Lung (tissue), 11 donors: ENCODE measurements at regions not wholly inside any gene's neighbourhood (a gene's known extent, or its start where the extent isn't known, plus 50 kb on each side); places are given as distances from the start of the nearest gene placed in this dataset.
A peak's percentile ranks its signal among the peaks of the same experiment; 100 is the strongest.
"Not testable (repeated sequence)": the region's sequence is repeated elsewhere in the genome, so short reads cannot be mapped to it uniquely, and the experiment has no call there.

Source experiments
- ATAC-seq: fragments of 200-7000 bp; cut with Tn5 transposase; one replicate; pipeline ENCODE4 v1.9.1; 2020; ENCODE audit warnings: moderate number of reproducible peaks; ENCODE audit not compliant: insufficient read depth, low FRiP score
- DNase-seq, 3 donors: peaks; one replicate each; pipeline ENCODE4 v3.0.0-alpha.2; 2013 to 2017
- H3K27ac ChIP-seq, 2 donors: one replicate each; pipeline ENCODE4 v1.5.1; 2013; ENCODE audit warnings: mild to moderate bottlenecking in 2 of 2, moderate library complexity in 2 of 2, control low read depth in 1 of 2, inconsistent platforms in 1 of 2, low read depth in 1 of 2, low read length in 1 of 2
- H3K27me3 ChIP-seq, 3 donors: one replicate each; pipeline ENCODE4 v1.5.1; 2013; ENCODE audit warnings: low read length in 2 of 3; ENCODE audit not compliant: control insufficient read depth in 3 of 3, insufficient read depth in 3 of 3
- H3K36me3 ChIP-seq, 4 donors: one replicate each; pipeline ENCODE4 v1.5.1; 2013; ENCODE audit warnings: low read length in 4 of 4, mild to moderate bottlenecking in 1 of 4, moderate library complexity in 1 of 4; ENCODE audit not compliant: control insufficient read depth in 4 of 4, insufficient read depth in 4 of 4
- H3K4me1 ChIP-seq, 5 donors: one replicate each; pipeline ENCODE4 v1.5.1; 2013; ENCODE audit warnings: low read length in 5 of 5, mild to moderate bottlenecking in 2 of 5, moderate library complexity in 1 of 5; ENCODE audit not compliant: control insufficient read depth in 5 of 5, insufficient read depth in 5 of 5
- H3K4me3 ChIP-seq: one replicate; pipeline ENCODE4 v1.5.1; 2013; ENCODE audit warnings: mild to moderate bottlenecking, control low read depth, moderate library complexity
- H3K9ac ChIP-seq, 2 donors: one replicate each; pipeline ENCODE4 v1.5.1; 2013; ENCODE audit warnings: low read length in 2 of 2, control low read depth in 1 of 2; ENCODE audit not compliant: insufficient read depth in 1 of 2
- H3K9me3 ChIP-seq, 4 donors: one replicate each; pipeline ENCODE4 v1.5.1; 2013; ENCODE audit warnings: low read length in 3 of 4, mild to moderate bottlenecking in 1 of 4, moderate library complexity in 1 of 4; ENCODE audit not compliant: control insufficient read depth in 4 of 4, insufficient read depth in 3 of 4
- WGBS, 2 donors: extraction: QIAGEN DNeasy Blood & Tissue Kit; methylation state at CpG; one replicate each; pipeline ENCODE4 v1.1.7; 2013; 5-methylcytosine and 5-hydroxymethylcytosine counted together
- TF ChIP-seq, protein P1 (sequence below): IDR thresholded peaks from 2 replicates; pipeline ENCODE4 v1.5.1; 2012; ENCODE audit warnings: mild to moderate bottlenecking; ENCODE audit errors: control extremely low read depth, extremely low read depth
- donor health status: control.
- donor health status: control.
- donor health status: Bipolar disorder and iron deficiency.
- donor health status: healthy.
- donor health status: DM: yes; HTN: yes; CAD: no.

DNA sequence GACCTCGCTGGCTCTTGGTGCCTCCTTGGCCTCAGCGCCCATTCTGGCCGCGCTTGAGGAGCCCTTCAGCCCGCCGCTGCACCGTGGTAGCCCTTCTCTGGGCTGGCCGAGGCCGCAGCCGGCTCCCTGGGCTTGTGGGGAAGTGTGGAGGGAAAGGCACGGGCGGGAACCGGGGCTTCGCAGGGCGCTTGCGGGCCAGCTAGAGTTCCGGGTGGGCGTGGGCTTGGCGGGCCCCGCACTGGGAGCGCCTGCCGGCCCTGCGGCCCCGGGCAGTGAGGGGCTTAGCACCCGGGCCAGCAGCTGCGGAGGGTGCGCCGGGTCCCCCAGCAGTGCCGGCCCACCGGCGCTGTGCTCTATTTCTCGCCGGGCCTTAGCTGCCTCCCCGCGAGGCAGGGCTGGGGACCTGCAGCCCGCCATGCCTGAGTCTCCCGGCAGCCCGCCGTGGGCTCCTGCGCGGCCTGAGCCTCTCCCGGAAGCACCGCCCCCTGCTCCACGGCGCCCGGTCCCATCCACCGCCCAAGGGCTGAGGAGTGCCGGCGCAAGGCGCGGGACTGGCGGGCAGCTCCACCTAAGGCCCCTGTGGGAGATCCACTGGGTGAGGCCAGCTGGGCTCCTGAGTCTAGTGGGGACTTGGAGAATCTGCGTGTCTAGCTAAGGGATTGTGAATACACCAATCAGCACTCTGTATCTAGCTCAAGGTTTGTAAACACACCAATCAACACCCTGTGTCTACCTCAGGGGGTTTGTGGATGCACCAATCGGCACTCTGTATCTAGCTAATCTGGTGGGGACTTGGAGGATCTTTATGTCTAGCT is 141.1 kb downstream of the SLCO4C1 start:
- H3K4me1 ChIP-seq, H3K9ac ChIP-seq, H3K27ac ChIP-seq, H3K27me3 ChIP-seq, H3K36me3 ChIP-seq, H3K9me3 ChIP-seq, ATAC-seq, H3K4me3 ChIP-seq: not testable (repeated sequence)
- WGBS, 2 donors, result 89 to 91% methylated on average over 51 to 54 of the region's 54 CpGs
- peak in 1 of 3 donors; percentile 4 for DNase-seq

DNA sequence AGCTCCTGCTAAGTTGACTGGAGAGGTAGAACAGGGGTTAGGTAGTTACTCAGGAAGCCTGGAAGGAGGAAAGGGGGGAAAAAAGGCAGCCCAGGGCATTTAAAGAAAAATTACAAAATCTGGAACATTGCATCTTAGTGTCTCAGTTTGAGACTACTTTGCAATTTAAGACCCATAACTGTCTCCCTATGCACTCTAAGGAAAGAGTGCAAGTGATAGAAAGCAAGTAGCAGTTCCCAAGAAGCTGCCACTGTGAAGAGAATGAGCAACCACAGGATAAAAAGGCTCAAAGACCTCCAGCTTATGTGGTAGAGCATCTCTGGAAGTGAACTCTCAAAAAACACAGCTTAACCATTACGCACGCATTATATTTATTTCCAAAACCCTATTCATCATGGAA is 141.8 kb downstream of the SLCO4C1 start:
- 87 to 95% methylated on average over 2 of the region's 2 CpGs for WGBS, 2 donors
- no peak for ATAC-seq
- H3K9ac ChIP-seq, result no peak overlapping the region
- H3K27me3 ChIP-seq, result no peaks in the 10 kb centered on the region
- H3K27ac ChIP-seq, result no peak overlapping the region
- no peaks in the 10 kb centered on the region for H3K9me3 ChIP-seq
- H3K36me3 ChIP-seq, result no peaks in the 10 kb centered on the region
- H3K4me1 ChIP-seq, result peaks cover 0 to 3% (median 0%) of the 10 kb centered on the region in 5 donors
- TF ChIP-seq, protein P1, sequence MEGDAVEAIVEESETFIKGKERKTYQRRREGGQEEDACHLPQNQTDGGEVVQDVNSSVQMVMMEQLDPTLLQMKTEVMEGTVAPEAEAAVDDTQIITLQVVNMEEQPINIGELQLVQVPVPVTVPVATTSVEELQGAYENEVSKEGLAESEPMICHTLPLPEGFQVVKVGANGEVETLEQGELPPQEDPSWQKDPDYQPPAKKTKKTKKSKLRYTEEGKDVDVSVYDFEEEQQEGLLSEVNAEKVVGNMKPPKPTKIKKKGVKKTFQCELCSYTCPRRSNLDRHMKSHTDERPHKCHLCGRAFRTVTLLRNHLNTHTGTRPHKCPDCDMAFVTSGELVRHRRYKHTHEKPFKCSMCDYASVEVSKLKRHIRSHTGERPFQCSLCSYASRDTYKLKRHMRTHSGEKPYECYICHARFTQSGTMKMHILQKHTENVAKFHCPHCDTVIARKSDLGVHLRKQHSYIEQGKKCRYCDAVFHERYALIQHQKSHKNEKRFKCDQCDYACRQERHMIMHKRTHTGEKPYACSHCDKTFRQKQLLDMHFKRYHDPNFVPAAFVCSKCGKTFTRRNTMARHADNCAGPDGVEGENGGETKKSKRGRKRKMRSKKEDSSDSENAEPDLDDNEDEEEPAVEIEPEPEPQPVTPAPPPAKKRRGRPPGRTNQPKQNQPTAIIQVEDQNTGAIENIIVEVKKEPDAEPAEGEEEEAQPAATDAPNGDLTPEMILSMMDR, result no peak
- no peak overlapping the region for H3K4me3 ChIP-seq
- DNase-seq, result no peak

DNA sequence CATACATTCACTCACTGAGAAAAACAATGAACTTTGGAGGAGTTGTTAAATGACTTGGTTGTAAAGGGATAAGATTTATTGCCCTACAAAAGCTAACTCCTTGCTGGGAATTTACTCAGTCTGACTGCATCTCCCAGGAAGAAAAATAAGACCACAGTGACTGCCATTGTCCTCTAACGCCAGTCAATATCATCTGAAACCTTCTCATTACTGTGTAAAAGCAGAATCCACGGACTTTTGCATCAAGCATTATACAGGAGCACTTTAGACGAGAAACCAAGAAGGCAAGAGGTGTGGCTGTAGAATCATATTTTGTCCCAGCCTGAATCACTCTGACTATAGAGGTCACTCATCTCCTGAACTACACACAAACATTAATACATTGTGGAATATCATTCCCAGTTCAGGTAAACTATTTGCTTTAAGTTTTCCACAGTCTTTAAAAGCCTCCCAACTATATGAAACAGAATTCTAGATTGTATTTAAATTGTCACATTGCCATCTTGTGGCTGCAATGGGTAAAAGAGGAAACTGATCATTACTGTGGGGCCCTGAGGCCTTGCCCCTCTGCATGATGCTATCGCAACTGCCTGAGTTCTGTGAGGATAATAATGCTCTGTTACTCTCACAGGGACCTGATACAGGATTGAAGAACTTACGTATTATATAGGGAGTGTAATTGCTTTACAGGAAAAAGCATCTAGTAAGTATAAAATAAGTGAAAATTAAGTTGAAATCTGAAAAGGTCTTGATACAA is 142.9 kb downstream of the SLCO4C1 start:
- Histone ChIP-seq H3K9me3 (no peaks in the 10 kb centered on the region), H3K4me3 (no peak overlapping the region), H3K4me1 (peaks cover 0 to 3% (median 0%) of the 10 kb centered on the region in 5 donors), H3K27ac (no peak overlapping the region), H3K36me3 (no peaks in the 10 kb centered on the region), H3K9ac (no peak overlapping the region), H3K27me3 (no peaks in the 10 kb centered on the region)
- WGBS, 2 donors, result 42 to 52% methylated on average over 5 of the region's 5 CpGs
- DNase-seq (peak in 2 of 3 donors; percentile 51 to 65), ATAC-seq (peak; percentile 65)
- TF ChIP-seq, protein P1, result no peak

DNA sequence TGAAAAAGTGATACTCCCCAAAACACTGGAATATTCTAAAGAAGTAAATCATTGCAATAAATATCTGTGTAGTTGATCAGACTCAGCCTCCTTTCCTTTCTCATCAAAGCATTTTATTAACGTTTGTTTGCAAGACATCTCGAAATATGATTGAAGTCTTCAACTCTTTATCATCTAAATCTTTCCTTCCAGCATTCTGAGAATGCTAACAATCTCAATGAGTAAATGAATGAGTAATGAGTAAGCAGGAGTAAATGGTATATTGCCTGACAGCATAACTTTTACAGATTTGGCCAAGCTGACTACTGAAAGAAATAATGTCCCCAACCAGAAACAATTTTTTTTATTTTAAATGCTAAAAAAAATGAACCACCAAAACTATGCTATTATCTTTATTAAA is 157.1 kb downstream of the SLCO4C1 start:
- 69 to 71% methylated on average over 2 of the region's 2 CpGs for WGBS, 2 donors
- no peak overlapping the region for H3K27ac ChIP-seq
- no peak for DNase-seq
- no peaks in the 10 kb centered on the region for H3K36me3 ChIP-seq
- no peak overlapping the region for H3K4me3 ChIP-seq
- H3K9ac ChIP-seq, result no peak overlapping the region
- no peak for ATAC-seq
- TF ChIP-seq, protein P1, result no peak
- no peaks in the 10 kb centered on the region for H3K9me3 ChIP-seq
- no peaks in the 10 kb centered on the region for H3K4me1 ChIP-seq
- H3K27me3 ChIP-seq, result no peaks in the 10 kb centered on the region
